H1 (cell line): ENCODE measurements at regions not wholly inside any gene's neighbourhood (a gene's known extent, or its start where the extent isn't known, plus 50 kb on each side); places are given as distances from the start of the nearest gene placed in this dataset.

Source experiments
- CTCF ChIA-PET: fragments of 300-600 bp; sonication (Branson Sonifier 250); formaldehyde crosslinking; loops from one replicate; lab custom pipeline; 2021; ENCODE audit not compliant: partially characterized antibody; lab: Charles Lee
- POLR2A ChIA-PET: fragments of 300-600 bp; sonication (Branson Sonifier 250); formaldehyde crosslinking; loops from one replicate; lab custom pipeline; 2021; ENCODE audit warnings: inconsistent platforms; ENCODE audit not compliant: partially characterized antibody; lab: Charles Lee
- DNase-seq, 2 experiments: peaks; one replicate each; pipeline versions ENCODE4 v3.0.0 to v3.0.0-alpha.2; 2010 to 2022; ENCODE audit warnings: low spot score in 2 of 2, low read depth in 1 of 2, mixed read lengths in 1 of 2
- FAIRE-seq: peaks from 2 replicates; lab custom pipeline; 2011; peaks lifted over from hg19 to GRCh38; lab: Jason Lieb, UNC
- H2AFZ ChIP-seq: 2 replicates; pipeline ENCODE4 v1.8.1; 2012; ENCODE audit warnings: low read length, inconsistent platforms
- H2AK5ac ChIP-seq: 2 replicates; pipeline ENCODE4 v1.6.1; 2013; ENCODE audit warnings: low read depth, low read length
- H2BK120ac ChIP-seq: replicated peaks from 2 replicates; pipeline ENCODE3; 2013; ENCODE audit warnings: low read depth, low read length, inconsistent platforms
- H2BK12ac ChIP-seq: 2 replicates; pipeline ENCODE4 v1.6.1; 2013; ENCODE audit warnings: low read depth, low read length
- H2BK15ac ChIP-seq: 2 replicates; pipeline ENCODE4 v1.6.1; 2013; ENCODE audit warnings: low read length
- H2BK20ac ChIP-seq: 2 replicates; pipeline ENCODE4 v1.6.1; 2013; ENCODE audit warnings: low read length
- H2BK5ac ChIP-seq: 2 replicates; pipeline ENCODE4 v1.6.1; 2013; ENCODE audit warnings: low read depth, low read length
- H3K14ac ChIP-seq: 2 replicates; pipeline ENCODE4 v1.6.1; 2013; ENCODE audit warnings: inconsistent platforms; ENCODE audit not compliant: insufficient read length
- H3K18ac ChIP-seq: 2 replicates; pipeline ENCODE4 v1.6.1; 2013; ENCODE audit warnings: low read length; ENCODE audit errors: extremely low read depth
- H3K23ac ChIP-seq: 2 replicates; pipeline ENCODE4 v1.6.1; 2013; ENCODE audit warnings: inconsistent platforms; ENCODE audit not compliant: insufficient read length
- H3K23me2 ChIP-seq: 2 replicates; pipeline ENCODE4 v1.6.1; 2013; ENCODE audit warnings: low read depth, low read length
- H3K27ac ChIP-seq: 2 replicates; pipeline ENCODE4 v1.6.1; 2011; ENCODE audit warnings: low read depth, low read length, inconsistent platforms
- H3K27me3 ChIP-seq, 4 experiments: replicated peaks in 1 of 4; 1 replicate in 1 of 4; 2 replicates in 3 of 4; pipeline versions ENCODE4 v1.6.1 to v1.8.1; 2011 to 2013; ENCODE audit warnings: low read length in 3 of 4, mild to moderate bottlenecking in 3 of 4, inconsistent platforms in 2 of 4, mixed read lengths in 2 of 4, moderate library complexity in 1 of 4; ENCODE audit not compliant: control insufficient read depth in 3 of 4, insufficient read depth in 3 of 4; ENCODE audit errors: extremely low read depth in 1 of 4
- H3K36me3 ChIP-seq, 4 experiments: 2 replicates each; pipeline versions ENCODE4 v1.6.1 to v1.8.1; 2011 to 2013; ENCODE audit warnings: mild to moderate bottlenecking in 4 of 4, low read length in 3 of 4, moderate library complexity in 2 of 4, control low read depth in 1 of 4, inconsistent platforms in 1 of 4; ENCODE audit not compliant: insufficient read depth in 4 of 4, control insufficient read depth in 2 of 4
- H3K4ac ChIP-seq: replicated peaks from 2 replicates; pipeline ENCODE3; 2013; ENCODE audit warnings: low read length, low read depth, mixed read lengths, inconsistent platforms; ENCODE audit not compliant: insufficient read length
- H3K4me1 ChIP-seq, 4 experiments: replicated peaks in 1 of 4; 1 replicate in 1 of 4; 2 replicates in 3 of 4; pipeline versions ENCODE4 v1.6.1 to v1.8.1; 2011 to 2013; ENCODE audit warnings: low read length in 3 of 4, inconsistent platforms in 2 of 4, mixed read lengths in 1 of 4; ENCODE audit not compliant: insufficient read depth in 4 of 4, control insufficient read depth in 3 of 4
- H3K4me2 ChIP-seq, 2 experiments: 2 replicates each; pipeline versions ENCODE4 v1.6.1 to v1.8.1; 2011 to 2013; ENCODE audit warnings: low read depth in 2 of 2, low read length in 2 of 2, control low read depth in 1 of 2, inconsistent platforms in 1 of 2, mild to moderate bottlenecking in 1 of 2; ENCODE audit not compliant: insufficient read depth in 1 of 2
- H3K4me3 ChIP-seq, 4 experiments: fragments of 200-600, 300-600 bp in 1 of 4; sonication (generic), shearing (Covaris generic), sonication (Bioruptor Twin) in 1 of 4; 2 replicates each; pipeline versions ENCODE4 v1.5.1 to v1.8.1; 2011 to 2016; ENCODE audit warnings: low read length in 4 of 4, low read depth in 3 of 4, control low read depth in 2 of 4, inconsistent platforms in 2 of 4, mild to moderate bottlenecking in 2 of 4, mixed read lengths in 1 of 4, moderate library complexity in 1 of 4; ENCODE audit not compliant: insufficient read depth in 2 of 4; ENCODE audit errors: extremely low read depth in 1 of 4
- H3K56ac ChIP-seq: replicated peaks from 2 replicates; pipeline ENCODE3; 2013; ENCODE audit warnings: low read depth, mild to moderate bottlenecking, mixed read lengths, low read length, inconsistent platforms; ENCODE audit not compliant: insufficient read length
- H3K79me1 ChIP-seq: 2 replicates; pipeline ENCODE4 v1.6.1; 2013; ENCODE audit warnings: low read depth, low read length, control low read depth
- H3K79me2 ChIP-seq, 2 experiments: 2 replicates each; pipeline versions ENCODE4 v1.6.1 to v1.8.1; 2012 to 2013; ENCODE audit warnings: low read length in 2 of 2, mild to moderate bottlenecking in 2 of 2, inconsistent platforms in 1 of 2; ENCODE audit not compliant: insufficient read depth in 2 of 2, control insufficient read depth in 1 of 2
- H3K9ac ChIP-seq, 4 experiments: replicated peaks in 1 of 4; 1 replicate in 1 of 4; 2 replicates in 3 of 4; pipeline versions ENCODE4 v1.6.1 to v1.8.1; 2011 to 2013; ENCODE audit warnings: low read depth in 3 of 4, low read length in 3 of 4, control low read depth in 2 of 4, mild to moderate bottlenecking in 2 of 4, moderate library complexity in 2 of 4, inconsistent platforms in 1 of 4; ENCODE audit errors: extremely low read depth in 1 of 4
- H3K9me3 ChIP-seq, 2 experiments: 2 replicates each; pipeline versions ENCODE4 v1.6.1 to v1.8.1; 2012 to 2013; ENCODE audit warnings: mild to moderate bottlenecking in 2 of 2, moderate library complexity in 2 of 2, control low read depth in 1 of 2, inconsistent platforms in 1 of 2, low read depth in 1 of 2, low read length in 1 of 2, mixed read lengths in 1 of 2; ENCODE audit not compliant: insufficient read depth in 2 of 2
- H4K20me1 ChIP-seq, 2 experiments: replicated peaks in 1 of 2; 2 replicates each; pipeline versions ENCODE3 to v1.8.1; 2011 to 2013; ENCODE audit warnings: inconsistent platforms in 2 of 2, low read length in 2 of 2, mild to moderate bottlenecking in 1 of 2; ENCODE audit not compliant: insufficient read depth in 2 of 2, control insufficient read depth in 1 of 2
- H4K5ac ChIP-seq: 2 replicates; pipeline ENCODE4 v1.6.1; 2013; ENCODE audit warnings: low read length, low read depth, mixed read lengths, inconsistent platforms; ENCODE audit not compliant: insufficient read length
- H4K8ac ChIP-seq: 2 replicates; pipeline ENCODE4 v1.8.0; 2013; ENCODE audit warnings: mild to moderate bottlenecking, moderate library complexity, low read length, inconsistent platforms; ENCODE audit not compliant: insufficient read depth; ENCODE audit errors: extremely low read depth
- H4K91ac ChIP-seq: replicated peaks from 2 replicates; pipeline ENCODE3; 2013; ENCODE audit warnings: low read length, mixed read lengths, inconsistent platforms; ENCODE audit not compliant: insufficient read length
- BCL11A ChIP-seq, 2 experiments: IDR thresholded peaks; one replicate each; pipeline ENCODE4 v1.6.1; 2011; ENCODE audit warnings: low read depth in 2 of 2, low read length in 2 of 2, mild to moderate bottlenecking in 2 of 2
- BRCA1 ChIP-seq: IDR thresholded peaks from 2 replicates; pipeline ENCODE4 v1.6.1; 2012; ENCODE audit warnings: low read depth, low read length, improper control_type of control experiment
- CBX5 ChIP-seq: fragments of 300-800, 300-1000 bp; sonication (generic); IDR thresholded peaks from 2 replicates; pipeline ENCODE4 v1.7.1; 2016; ENCODE audit warnings: antibody characterized with exemption, low read length, low read depth
- EP300 ChIP-seq, 2 experiments: IDR thresholded peaks; 1 replicate in 1 of 2; 2 replicates in 1 of 2; pipeline ENCODE4 v1.6.1; 2011 to 2012; ENCODE audit warnings: low read depth in 2 of 2, low read length in 2 of 2, mild to moderate bottlenecking in 2 of 2, borderline replicate concordance in 1 of 2, inconsistent platforms in 1 of 2, moderate library complexity in 1 of 2
- EZH2 ChIP-seq: fragments of 200-600 bp; sonication (generic); IDR thresholded peaks from 2 replicates; pipeline ENCODE4 v1.7.1; 2012; ENCODE audit warnings: low read depth, mild to moderate bottlenecking, moderate library complexity, low read length, inconsistent platforms; ENCODE audit not compliant: severe bottlenecking
- FOSL1 ChIP-seq: IDR thresholded peaks from 2 replicates; pipeline ENCODE4 v1.6.1; 2011; ENCODE audit warnings: mild to moderate bottlenecking, low read depth, low read length, moderate library complexity; ENCODE audit not compliant: insufficient read depth
- KDM5A ChIP-seq: fragments of 200-600 bp; IDR thresholded peaks from 2 replicates; pipeline ENCODE4 v1.7.1; 2012; ENCODE audit warnings: mild to moderate bottlenecking, low read length, inconsistent platforms, mixed read lengths
- NRF1 ChIP-seq: IDR thresholded peaks from 2 replicates; pipeline ENCODE4 v1.6.1; 2011; ENCODE audit warnings: mild to moderate bottlenecking, low read depth, low read length, improper control_type of control experiment
- RAD21 ChIP-seq, 2 experiments: IDR thresholded peaks in 1 of 2; conservative IDR thresholded peaks in 1 of 2; 2 replicates each; pipeline ENCODE4 v1.6.1; 2011; ENCODE audit warnings: low read depth in 2 of 2, low read length in 2 of 2, improper control_type of control experiment in 1 of 2, inconsistent platforms in 1 of 2, mild to moderate bottlenecking in 1 of 2, moderate library complexity in 1 of 2
- RBBP5 ChIP-seq: IDR thresholded peaks from 2 replicates; pipeline ENCODE4 v1.7.1; 2012; ENCODE audit warnings: low read depth, mild to moderate bottlenecking, inconsistent platforms, low read length, moderate library complexity, borderline replicate concordance
- RFX5 ChIP-seq: IDR thresholded peaks from 2 replicates; pipeline ENCODE4 v1.6.1; 2011; ENCODE audit warnings: low read depth, low read length, improper control_type of control experiment, borderline replicate concordance
- SP1 ChIP-seq: IDR thresholded peaks from 2 replicates; pipeline ENCODE4 v1.6.1; 2011; ENCODE audit warnings: low read depth, low read length
- WGBS, 2 experiments: shearing (Covaris generic) in 1 of 2; methylation state at CpG; one replicate each; pipeline versions ENCODE4 v1.1.6 to v1.1.7; 2013 to 2015; ENCODE audit warnings: low lambda C conversion rate in 2 of 2, mixed read lengths in 2 of 2, inconsistent platforms in 1 of 2, low coverage in 1 of 2, missing lambda C conversion rate in 1 of 2; ENCODE audit not compliant: insufficient replicate concordance in 2 of 2, insufficient coverage in 1 of 2, insufficient read length in 1 of 2; ENCODE audit errors: extremely low coverage in 1 of 2, missing lambda C conversion rate in 1 of 2; 5-methylcytosine and 5-hydroxymethylcytosine counted together
- TF ChIP-seq, protein P1 (sequence below): IDR thresholded peaks from 2 replicates; pipeline ENCODE4 v1.6.1; 2011; ENCODE audit warnings: low read length, improper control_type of control experiment

DNA sequence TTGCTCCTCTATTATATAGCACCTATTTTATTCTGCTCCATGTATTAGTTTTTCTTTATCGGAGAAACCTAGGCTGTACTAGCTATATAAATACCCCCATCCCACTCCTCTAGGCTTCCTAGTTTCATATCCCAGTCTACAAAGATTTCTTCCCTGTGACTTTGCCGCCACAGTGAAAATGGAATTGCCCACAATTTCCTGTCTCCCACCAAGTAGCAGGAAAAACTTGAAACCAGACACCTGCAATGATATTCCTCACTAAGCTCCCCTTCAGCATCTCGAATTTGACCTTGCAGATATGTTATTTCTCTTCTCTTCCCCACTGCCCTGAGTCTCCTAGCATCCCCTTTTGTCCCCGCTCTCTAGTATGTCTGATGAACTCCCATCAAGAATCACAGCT is 685.8 kb upstream of the CCDC54 start:
- Histone ChIP-seq H3K4me1 (no peaks in the 10 kb centered on the region), H2BK12ac (no peak overlapping the region), H3K4me2 (no peak overlapping the region), H3K79me1 (no peaks in the 10 kb centered on the region), H3K4ac (no peak overlapping the region), H3K23me2 (no peaks in the 10 kb centered on the region), H2BK15ac (no peak overlapping the region), H3K18ac (no peak overlapping the region), H3K27me3 (no peaks in the 10 kb centered on the region), H3K9ac (no peak overlapping the region), H3K27ac (no peak overlapping the region), H2BK20ac (no peak overlapping the region), H2BK120ac (no peak overlapping the region)
- 92% methylated on average over 4 of the region's 4 CpGs; no CpG with 5 or more reads in 1 of the 2 experiments for WGBS, 2 experiments
- DNase-seq = no peak
- TF ChIP-seq RAD21 (IDR thresholded peaks at IDR 0.05 in 1 of 2, conservative IDR thresholded peaks at IDR 0.05 in 1 of 2; ENCODE audit: low read depth in 2 of 2, low read length in 2 of 2) (no peak), BCL11A (IDR thresholded peaks at IDR 0.05; ENCODE audit: low read depth in 2 of 2, low read length in 2 of 2) (no peak), RBBP5 (no peak), CBX5 (no peak), SP1 (no peak), RFX5 (no peak), NRF1 (no peak), EZH2 (no peak), EP300 (IDR thresholded peaks at IDR 0.05; ENCODE audit: borderline replicate concordance in 1 of 2, low read depth in 2 of 2, low read length in 2 of 2) (no peak), BRCA1 (no peak), KDM5A (no peak), FOSL1 (no peak)
- TF ChIP-seq, protein P1, sequence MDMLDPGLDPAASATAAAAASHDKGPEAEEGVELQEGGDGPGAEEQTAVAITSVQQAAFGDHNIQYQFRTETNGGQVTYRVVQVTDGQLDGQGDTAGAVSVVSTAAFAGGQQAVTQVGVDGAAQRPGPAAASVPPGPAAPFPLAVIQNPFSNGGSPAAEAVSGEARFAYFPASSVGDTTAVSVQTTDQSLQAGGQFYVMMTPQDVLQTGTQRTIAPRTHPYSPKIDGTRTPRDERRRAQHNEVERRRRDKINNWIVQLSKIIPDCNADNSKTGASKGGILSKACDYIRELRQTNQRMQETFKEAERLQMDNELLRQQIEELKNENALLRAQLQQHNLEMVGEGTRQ = no peak
- TF ChIP-seq, all 59 proteins: peak for 0
- no peaks in the 10 kb centered on the region for H4K20me1 ChIP-seq
- no peak overlapping the region for H3K56ac ChIP-seq
- CTCF ChIA-PET = interaction anchor here (0.9 kb wide), 1 partner anchor 9 kb away, joined by 4 read pairs; no protein-coding TSS in a partner anchor
- no peaks in the 10 kb centered on the region for H3K9me3 ChIP-seq
- no peak overlapping the region for H2AK5ac ChIP-seq
- H2BK5ac ChIP-seq = no peak overlapping the region
- H4K8ac ChIP-seq = no peak overlapping the region
- no peaks in the 10 kb centered on the region for H3K79me2 ChIP-seq
- no peak overlapping the region for H4K5ac ChIP-seq
- H4K91ac ChIP-seq = no peak overlapping the region
- no peak overlapping the region for H3K23ac ChIP-seq
- no peak overlapping the region for H2AFZ ChIP-seq
- POLR2A ChIA-PET = no interaction called here
- no peak for FAIRE-seq
- H3K14ac ChIP-seq = no peak overlapping the region
- no peak overlapping the region for H3K4me3 ChIP-seq
- no peaks in the 10 kb centered on the region for H3K36me3 ChIP-seq
